ENCODE measurements at regions not wholly inside any gene's neighbourhood (a gene's known extent, or its start where the extent isn't known, plus 50 kb on each side); places are given as distances from the start of the nearest gene placed in this dataset.

GRCh38 chr2:81148323-81148722 lies 843.8 kb upstream of the LRRTM1 start:
- TF ChIP-seq CTCF (conservative IDR thresholded peaks at IDR 0.05; ENCODE audit: low read depth, low read length) = no peak
- TF ChIP-seq EZH2 (IDR thresholded peaks at IDR 0.05; ENCODE audit: borderline replicate concordance, low read depth, low read length, poor library complexity, severe bottlenecking) = no peak

All from A673 (cell line).